ENCODE measurements at regions not wholly inside any gene's neighbourhood (a gene's known extent, or its start where the extent isn't known, plus 50 kb on each side); places are given as distances from the start of the nearest gene placed in this dataset.

DNA sequence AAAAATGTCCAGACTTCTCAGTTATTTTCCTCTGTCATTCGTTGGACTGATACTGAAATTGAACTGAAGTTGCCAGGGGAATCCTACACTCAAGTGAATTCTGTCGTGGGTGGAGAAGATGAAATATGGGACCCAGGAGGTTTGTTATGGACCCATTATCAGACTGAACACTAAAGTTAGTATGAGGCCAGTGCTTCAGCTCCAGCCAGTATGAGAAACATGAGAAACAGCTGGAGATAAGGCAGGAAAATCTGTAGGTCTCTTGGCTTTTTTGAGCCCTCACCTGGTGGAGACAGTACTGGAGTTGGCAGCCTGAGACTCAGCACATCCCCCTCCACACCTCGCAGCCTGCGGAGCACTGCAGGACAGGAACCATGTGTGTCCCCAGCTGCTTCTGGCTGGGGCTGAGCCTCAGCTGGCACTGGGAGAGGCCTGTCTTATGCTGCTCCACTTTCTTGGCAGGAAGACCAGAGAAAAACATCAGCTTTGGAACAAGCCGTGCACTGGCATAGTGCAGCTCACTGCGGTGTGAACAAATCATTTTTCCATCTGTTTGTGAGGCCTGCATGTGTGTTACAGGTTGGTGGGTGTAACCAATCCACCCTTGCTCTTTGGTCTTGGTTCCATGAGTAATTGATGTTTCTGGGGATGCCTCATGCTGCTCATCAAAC is 641.0 kb downstream of the FGF9 start:
- DNase-seq (ENCODE audit: low read depth in 2 of 2): no peak

DNA sequence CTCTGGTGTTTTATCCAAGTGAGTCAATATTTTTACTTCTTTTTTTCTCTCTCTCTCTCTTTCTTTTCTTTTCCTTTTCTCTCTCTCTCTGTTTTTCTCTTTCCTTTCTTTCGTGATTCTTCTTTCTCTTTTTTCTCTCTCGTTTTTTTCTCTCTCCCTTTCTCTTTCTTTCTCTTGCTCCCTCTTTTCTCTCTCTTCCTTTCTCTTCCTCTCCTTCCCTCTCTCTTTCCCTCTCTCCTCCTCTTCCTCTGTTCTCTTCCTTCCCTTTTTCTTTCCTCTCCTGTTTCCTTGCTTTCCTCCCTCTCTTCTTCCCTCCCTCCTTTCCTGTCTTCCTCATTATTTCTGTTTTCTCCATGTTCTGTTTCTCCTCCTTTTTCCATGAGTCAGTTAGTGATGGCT is 641.5 kb downstream of the FGF9 start:
- DNase-seq (ENCODE audit: low read depth in 2 of 2): no peak

DNA sequence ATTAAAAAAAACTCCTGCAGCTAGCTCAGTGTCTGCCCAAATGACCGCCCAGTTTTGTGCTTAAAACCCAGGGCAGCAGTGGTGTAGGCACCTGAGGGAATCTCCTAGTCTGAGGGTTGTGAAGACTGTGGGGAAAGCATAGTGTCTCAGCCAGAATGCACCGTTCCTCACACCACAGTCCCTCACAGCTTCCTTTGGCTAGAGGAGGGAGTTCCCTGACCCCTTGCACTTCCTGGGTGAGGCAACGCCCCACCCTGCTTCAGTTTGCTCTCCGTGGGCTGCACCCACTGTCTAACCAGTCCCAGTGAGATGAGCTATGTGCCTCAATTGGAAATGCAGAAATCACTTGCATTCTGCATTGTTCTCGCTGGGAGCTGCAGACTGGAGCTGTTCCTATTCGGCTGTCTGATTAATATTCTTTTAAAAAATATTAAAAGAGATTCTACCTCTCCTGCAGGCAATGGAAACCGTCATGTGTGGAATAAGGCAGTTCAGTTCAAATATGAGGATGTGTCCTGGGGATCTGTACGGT is 645.7 kb downstream of the FGF9 start:
- no peak for DNase-seq (ENCODE audit: low read depth in 2 of 2)

DNA sequence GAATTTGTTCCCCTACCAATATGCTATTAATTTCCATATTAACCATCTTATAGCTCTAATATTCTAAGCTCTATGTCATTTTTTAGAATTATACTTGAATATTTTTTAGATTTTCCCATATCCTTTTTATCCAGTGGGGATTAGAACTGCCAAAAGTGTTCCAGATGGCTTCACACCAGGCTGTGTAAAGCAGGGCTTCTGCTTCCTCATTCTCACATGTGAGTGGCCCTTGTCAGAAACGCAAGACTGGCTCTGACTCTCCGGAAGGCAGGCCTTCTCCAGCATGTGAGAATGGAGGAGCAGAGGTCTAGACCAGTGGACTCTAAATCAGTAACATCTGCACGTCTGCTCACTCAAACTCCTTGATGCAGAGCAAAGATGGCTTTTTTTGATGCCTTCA is 650.1 kb downstream of the FGF9 start:
- no peak for DNase-seq (ENCODE audit: low read depth in 2 of 2)

DNA sequence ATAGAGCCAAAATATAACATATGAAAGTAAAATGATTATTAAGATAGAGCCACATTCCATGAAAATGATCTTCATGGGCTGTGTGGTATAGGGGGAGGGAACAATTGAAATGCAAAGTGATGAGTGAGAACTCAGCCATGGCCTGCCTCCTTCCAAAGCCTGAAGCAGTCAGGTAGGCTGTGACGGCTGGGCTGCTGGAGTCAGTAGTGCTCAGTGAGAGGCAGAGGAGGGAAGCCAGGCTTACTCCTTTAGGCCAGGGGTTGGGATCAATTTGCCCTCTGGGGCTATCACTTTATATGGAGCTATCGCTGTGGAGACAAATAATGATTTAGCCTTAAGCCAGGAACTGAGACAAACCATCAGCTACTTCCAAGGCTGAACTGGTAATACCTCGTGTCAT is 654.9 kb downstream of the FGF9 start:
- DNase-seq (ENCODE audit: low read depth in 2 of 2): no peak

DNA sequence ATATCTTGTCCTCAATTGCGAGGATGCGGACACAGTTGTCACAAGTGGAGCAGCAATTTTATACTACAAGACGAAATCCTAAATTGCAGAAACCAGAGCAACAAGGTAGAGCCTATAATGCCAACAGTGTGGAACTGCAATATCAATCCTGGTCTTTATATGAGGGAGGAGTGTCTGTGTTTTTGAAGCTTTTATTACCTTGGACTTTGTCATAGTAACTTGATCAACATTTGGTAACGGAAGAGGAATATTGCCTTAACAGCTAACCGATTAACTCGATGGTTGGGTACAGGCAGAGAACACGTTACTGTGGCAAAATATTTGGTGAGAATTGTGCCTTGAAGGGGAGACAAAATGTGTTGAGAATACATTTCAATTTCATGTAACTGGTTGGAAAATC is 661.5 kb downstream of the FGF9 start:
- no peak for DNase-seq (ENCODE audit: low read depth in 2 of 2)

GRCh38 chr13:22336460-22336859 is 665.6 kb downstream of the FGF9 start:
- no peak for DNase-seq (ENCODE audit: low read depth in 2 of 2)

GRCh38 chr13:22357132-22357531 is 686.3 kb downstream of the FGF9 start:
- no peak for DNase-seq (ENCODE audit: low read depth in 2 of 2)

- DNase-seq (ENCODE audit: low read depth in 2 of 2): no peak
Observed at GRCh38 chr13:22369090-22369489, 698.2 kb downstream of the FGF9 start.

GRCh38 chr13:22369840-22370239 is 699.0 kb downstream of the FGF9 start:
- DNase-seq (ENCODE audit: low read depth in 2 of 2): no peak

DNA sequence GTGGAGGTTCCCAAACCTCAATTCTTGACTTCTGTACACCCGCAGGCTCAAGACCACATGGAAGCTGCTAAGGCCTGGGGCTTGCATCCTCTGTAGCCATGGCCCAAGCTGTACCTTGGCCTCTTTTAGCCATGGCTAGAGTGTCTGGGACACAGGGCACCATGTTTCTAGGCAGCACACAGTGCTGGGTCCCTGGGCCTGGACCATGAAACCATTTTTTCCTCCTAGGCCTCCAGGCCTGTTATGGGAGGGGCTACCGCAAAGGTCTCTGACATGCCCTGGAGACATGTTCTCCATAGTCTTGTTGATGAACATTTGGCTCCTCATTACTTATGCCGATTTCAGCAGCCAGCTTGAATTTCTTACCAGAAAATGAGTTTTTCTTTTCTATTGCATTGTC is 701.4 kb downstream of the FGF9 start:
- no peak for DNase-seq (ENCODE audit: low read depth in 2 of 2)

DNA sequence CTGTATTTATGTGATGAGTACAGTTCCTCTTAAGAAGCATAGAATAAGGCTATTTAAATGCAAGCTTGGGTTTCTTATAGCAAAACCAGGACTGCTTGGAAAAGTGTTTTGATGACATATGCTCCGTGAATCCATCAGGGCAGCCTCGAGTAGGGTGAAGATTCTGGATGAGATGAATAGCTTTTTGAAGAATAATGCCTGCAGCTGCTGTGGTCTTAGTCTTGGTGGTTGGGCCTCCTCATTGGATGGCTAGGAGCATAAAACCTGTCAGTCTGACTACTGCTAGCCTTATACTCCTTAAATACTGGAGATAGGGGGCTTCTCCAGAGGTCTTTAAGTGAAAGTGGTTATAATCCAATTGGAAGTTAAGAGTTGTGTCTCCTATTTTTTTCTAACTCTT is 704.3 kb downstream of the FGF9 start:
- no peak for DNase-seq (ENCODE audit: low read depth in 2 of 2)

- DNase-seq (ENCODE audit: low read depth in 2 of 2): no peak
Observed at GRCh38 chr13:22387899-22388298, 717.0 kb downstream of the FGF9 start.

GRCh38 chr13:22399801-22400420 is 729.0 kb downstream of the FGF9 start:
- no peak for DNase-seq (ENCODE audit: low read depth in 2 of 2)

GRCh38 chr13:22402682-22403081 is 731.8 kb downstream of the FGF9 start:
- no peak for DNase-seq (ENCODE audit: low read depth in 2 of 2)

DNA sequence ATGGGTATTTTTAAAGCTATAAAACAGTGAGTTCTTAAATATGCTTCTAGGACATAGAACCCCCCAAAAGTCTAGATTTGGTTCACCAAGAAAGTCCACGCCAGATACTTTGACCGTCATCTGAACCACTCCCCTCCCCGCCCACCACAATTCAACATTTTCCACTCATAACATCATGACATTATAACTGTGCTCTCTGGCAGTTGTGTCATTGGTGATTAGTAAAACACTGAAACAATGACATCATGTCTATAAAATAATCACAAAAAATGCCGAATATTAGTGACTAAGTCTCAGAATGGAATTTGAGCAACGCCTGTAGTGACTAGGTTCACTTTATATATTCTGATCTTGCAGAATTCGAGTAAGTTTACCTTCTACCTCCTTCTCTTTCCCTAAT is 732.3 kb downstream of the FGF9 start:
- no peak for DNase-seq (ENCODE audit: low read depth in 2 of 2)

- DNase-seq (ENCODE audit: low read depth in 2 of 2): no peak
Observed at GRCh38 chr13:22405891-22406290, 735.0 kb downstream of the FGF9 start.

- no peak for DNase-seq (ENCODE audit: low read depth in 2 of 2)
Observed at GRCh38 chr13:22412452-22412851, 741.6 kb downstream of the FGF9 start.

DNA sequence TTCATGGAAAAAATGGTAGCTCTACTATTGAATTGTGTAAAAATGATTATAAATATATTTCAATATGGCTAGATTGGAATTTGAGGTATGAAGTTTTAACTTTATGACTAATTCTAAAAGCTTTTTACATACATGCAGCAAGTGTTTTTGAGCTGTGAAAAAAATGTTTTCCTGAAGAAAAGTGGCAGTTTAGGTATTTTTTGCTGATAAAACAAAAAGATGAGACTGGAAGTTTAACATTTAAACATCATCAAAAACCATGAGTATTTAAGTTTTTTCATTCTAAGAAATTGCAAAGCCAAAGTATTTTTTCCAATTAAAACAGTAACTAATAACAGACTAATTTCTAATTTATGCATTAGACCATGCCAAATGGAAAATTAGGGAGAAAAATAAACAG is 751.1 kb downstream of the FGF9 start:
- no peak for DNase-seq (ENCODE audit: low read depth in 2 of 2)

- DNase-seq (ENCODE audit: low read depth in 2 of 2): no peak
Observed at GRCh38 chr13:22422712-22423111, 751.8 kb downstream of the FGF9 start.

GRCh38 chr13:22423261-22423660 is 752.4 kb downstream of the FGF9 start:
- DNase-seq (ENCODE audit: low read depth in 2 of 2): no peak

DNA sequence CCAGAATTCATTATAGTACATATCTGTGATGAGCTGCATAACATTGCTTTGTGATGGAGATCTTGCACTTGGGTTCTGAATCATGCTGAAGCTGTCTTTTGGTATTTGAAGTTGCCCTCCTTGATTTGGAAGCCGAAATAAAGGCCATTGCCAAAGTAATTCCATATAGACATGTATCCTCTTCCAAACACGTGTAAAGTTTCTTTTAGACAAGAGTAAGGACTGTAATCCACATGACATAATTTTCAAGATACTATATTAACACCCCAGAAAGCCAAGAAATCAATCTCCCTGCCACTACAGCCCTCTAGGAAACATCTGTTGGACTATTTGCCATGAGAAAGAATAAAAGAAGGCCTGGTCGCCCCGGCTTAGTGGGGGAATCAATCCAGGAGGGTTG is 754.2 kb downstream of the FGF9 start:
- no peak for DNase-seq (ENCODE audit: low read depth in 2 of 2)

GRCh38 chr13:22427066-22427465 is 753.7 kb upstream of the SGCG start:
- DNase-seq (ENCODE audit: low read depth in 2 of 2): no peak

DNA sequence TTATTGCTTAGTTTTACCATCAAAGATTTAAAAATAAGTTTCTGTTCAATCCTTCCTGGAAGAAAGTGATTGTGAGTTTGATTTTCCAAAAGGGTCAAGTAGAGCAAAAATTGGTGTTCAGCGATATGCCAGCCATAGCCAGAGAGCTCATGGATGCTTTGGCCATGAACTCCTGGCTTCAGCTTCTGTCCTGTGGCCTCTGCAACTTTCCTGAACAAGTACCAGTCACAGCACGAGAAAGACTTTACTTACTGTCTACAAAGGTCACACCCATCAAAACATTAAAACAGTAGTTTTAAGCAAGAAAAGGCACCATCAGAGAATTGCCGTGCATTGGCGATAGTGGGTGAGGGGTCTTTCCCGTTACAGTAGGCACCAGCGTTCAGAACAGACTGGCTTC is 753.0 kb upstream of the SGCG start:
- no peak for DNase-seq (ENCODE audit: low read depth in 2 of 2)
